KMS-11 (cell line): ENCODE measurements at regions not wholly inside any gene's neighbourhood (a gene's known extent, or its start where the extent isn't known, plus 50 kb on each side); places are given as distances from the start of the nearest gene placed in this dataset.

Source experiments
- H2AFZ ChIP-seq: fragments of 200-600 bp; sonication (generic); 2 replicates; pipeline ENCODE4 v1.6.1; 2016; ENCODE audit warnings: antibody characterized with exemption, mixed run types, low read depth
- H3K27ac ChIP-seq: fragments of 200-600 bp; sonication (generic); 2 replicates; pipeline ENCODE4 v1.6.1; 2016; ENCODE audit warnings: mild to moderate bottlenecking, mixed run types
- H3K27me3 ChIP-seq: fragments of 200-600 bp; sonication (generic); 2 replicates; pipeline ENCODE4 v1.6.1; 2017; ENCODE audit warnings: mild to moderate bottlenecking, low read depth, mixed run types, moderate library complexity; ENCODE audit not compliant: insufficient read depth
- H3K36me3 ChIP-seq: fragments of 200-600 bp; sonication (generic); 2 replicates; pipeline ENCODE4 v1.6.1; 2017; ENCODE audit warnings: mild to moderate bottlenecking, mixed run types; ENCODE audit not compliant: insufficient read depth
- H3K4me1 ChIP-seq: fragments of 200-600 bp; sonication (generic); 2 replicates; pipeline ENCODE4 v1.6.1; 2016; ENCODE audit warnings: mild to moderate bottlenecking, low read depth, mixed run types; ENCODE audit not compliant: poor library complexity, severe bottlenecking
- H3K4me2 ChIP-seq: fragments of 200-600 bp; sonication (generic); 2 replicates; pipeline ENCODE4 v1.7.0; 2016; ENCODE audit warnings: mild to moderate bottlenecking, mixed run types
- H3K4me3 ChIP-seq: fragments of 200-600 bp; sonication (generic); IDR thresholded peaks from 2 replicates; pipeline ENCODE4 v1.6.1; 2017; ENCODE audit warnings: low read depth, low read length, mixed read lengths; ENCODE audit not compliant: insufficient read depth
- H3K79me2 ChIP-seq: fragments of 200-600 bp; sonication (generic); 2 replicates; pipeline ENCODE4 v1.6.1; 2016; ENCODE audit warnings: low read depth, mixed run types; ENCODE audit not compliant: insufficient read depth
- H3K9ac ChIP-seq: fragments of 200-600 bp; sonication (generic); 2 replicates; pipeline ENCODE4 v1.6.1; 2016; ENCODE audit warnings: mild to moderate bottlenecking, mixed run types
- H4K20me1 ChIP-seq: fragments of 200-600 bp; sonication (generic); 2 replicates; pipeline ENCODE4 v1.6.1; 2016; ENCODE audit warnings: mild to moderate bottlenecking, mixed run types; ENCODE audit not compliant: insufficient read depth
- TF ChIP-seq, protein P1 (sequence below): fragments of 200-600 bp; sonication (generic); conservative IDR thresholded peaks from 2 replicates; pipeline ENCODE4 v1.6.1; 2017; ENCODE audit warnings: low read depth, mild to moderate bottlenecking, antibody characterized with exemption, low read length, moderate library complexity, mixed read lengths

DNA sequence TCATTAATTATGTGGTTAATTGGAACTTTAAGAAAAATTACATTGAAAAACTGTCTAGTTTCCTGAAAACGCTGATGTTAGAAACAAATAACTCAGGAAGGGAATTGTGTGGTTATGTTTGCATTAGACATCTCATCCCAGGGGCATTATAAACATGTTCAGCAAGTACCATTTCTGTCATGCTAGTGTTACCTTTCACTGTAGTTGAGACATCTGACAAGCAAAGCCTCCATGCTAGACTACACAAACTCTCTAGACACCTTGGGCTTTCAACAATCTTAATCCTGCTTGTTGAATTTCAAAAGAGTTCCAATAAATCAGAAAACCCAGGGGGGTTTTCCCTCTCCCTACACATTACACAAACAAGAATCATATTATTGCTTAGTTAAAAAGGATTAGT, 536.8 kb downstream of the KCNT2 start:
- TF ChIP-seq, protein P1, sequence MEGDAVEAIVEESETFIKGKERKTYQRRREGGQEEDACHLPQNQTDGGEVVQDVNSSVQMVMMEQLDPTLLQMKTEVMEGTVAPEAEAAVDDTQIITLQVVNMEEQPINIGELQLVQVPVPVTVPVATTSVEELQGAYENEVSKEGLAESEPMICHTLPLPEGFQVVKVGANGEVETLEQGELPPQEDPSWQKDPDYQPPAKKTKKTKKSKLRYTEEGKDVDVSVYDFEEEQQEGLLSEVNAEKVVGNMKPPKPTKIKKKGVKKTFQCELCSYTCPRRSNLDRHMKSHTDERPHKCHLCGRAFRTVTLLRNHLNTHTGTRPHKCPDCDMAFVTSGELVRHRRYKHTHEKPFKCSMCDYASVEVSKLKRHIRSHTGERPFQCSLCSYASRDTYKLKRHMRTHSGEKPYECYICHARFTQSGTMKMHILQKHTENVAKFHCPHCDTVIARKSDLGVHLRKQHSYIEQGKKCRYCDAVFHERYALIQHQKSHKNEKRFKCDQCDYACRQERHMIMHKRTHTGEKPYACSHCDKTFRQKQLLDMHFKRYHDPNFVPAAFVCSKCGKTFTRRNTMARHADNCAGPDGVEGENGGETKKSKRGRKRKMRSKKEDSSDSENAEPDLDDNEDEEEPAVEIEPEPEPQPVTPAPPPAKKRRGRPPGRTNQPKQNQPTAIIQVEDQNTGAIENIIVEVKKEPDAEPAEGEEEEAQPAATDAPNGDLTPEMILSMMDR = no peak
- Histone ChIP-seq H2AFZ (no peak overlapping the region), H3K4me3 (no peak overlapping the region), H3K27ac (no peak overlapping the region), H3K79me2 (no peaks in the 10 kb centered on the region), H3K4me2 (no peak overlapping the region), H3K36me3 (no peaks in the 10 kb centered on the region), H3K4me1 (no peaks in the 10 kb centered on the region), H3K9ac (no peak overlapping the region), H3K27me3 (no peaks in the 10 kb centered on the region), H4K20me1 (no peaks in the 10 kb centered on the region)

DNA sequence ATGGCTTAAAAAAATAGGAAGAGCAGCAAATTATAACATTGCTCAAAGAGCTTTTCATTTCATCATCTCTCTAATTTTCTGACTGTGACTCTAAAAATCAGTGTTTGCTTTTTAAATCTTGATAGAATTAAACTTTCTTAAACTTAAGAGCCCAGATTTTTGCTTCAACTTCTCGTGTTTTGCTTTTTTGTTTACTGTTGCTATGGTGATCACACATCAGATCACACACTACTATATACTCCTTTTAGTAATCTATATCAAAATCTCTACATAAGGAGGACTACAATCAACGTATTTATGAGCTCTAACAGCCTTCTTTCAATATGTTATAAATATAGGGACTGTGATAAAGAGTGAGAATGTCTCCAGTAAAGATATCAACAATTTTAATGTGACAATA, 537.3 kb downstream of the KCNT2 start:
- TF ChIP-seq, protein P1 = no peak
- no peaks in the 10 kb centered on the region for H4K20me1 ChIP-seq
- no peaks in the 10 kb centered on the region for H3K36me3 ChIP-seq
- H3K79me2 ChIP-seq = no peaks in the 10 kb centered on the region
- no peak overlapping the region for H3K4me2 ChIP-seq
- H2AFZ ChIP-seq = no peak overlapping the region
- no peak overlapping the region for H3K9ac ChIP-seq
- H3K4me1 ChIP-seq = no peaks in the 10 kb centered on the region
- H3K27me3 ChIP-seq = no peaks in the 10 kb centered on the region
- H3K4me3 ChIP-seq = no peak overlapping the region
- H3K27ac ChIP-seq = no peak overlapping the region

DNA sequence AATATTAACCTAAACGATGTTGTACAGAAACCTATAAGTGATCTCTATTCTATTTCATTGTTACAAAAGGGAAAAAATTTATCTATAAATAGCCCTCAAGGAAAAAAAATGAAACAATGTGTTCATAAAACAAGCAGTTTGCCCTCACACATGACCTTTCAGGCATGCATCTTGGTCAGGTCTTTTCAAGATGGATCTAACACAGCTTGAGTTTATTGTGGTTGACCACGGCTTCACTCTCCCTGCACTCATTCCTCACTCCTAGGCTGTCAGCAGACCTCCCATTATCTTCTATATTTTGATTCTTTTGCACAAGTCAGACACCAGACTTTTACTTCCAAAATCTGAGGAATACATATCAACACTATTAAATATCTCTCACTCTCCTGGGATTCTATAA, 544.3 kb downstream of the KCNT2 start:
- no peaks in the 10 kb centered on the region for H3K27me3 ChIP-seq
- H3K4me2 ChIP-seq = no peak overlapping the region
- no peak overlapping the region for H2AFZ ChIP-seq
- H3K27ac ChIP-seq = no peak overlapping the region
- no peaks in the 10 kb centered on the region for H4K20me1 ChIP-seq
- TF ChIP-seq, protein P1 = no peak
- H3K79me2 ChIP-seq = no peaks in the 10 kb centered on the region
- H3K4me1 ChIP-seq = peaks cover 5% of the 10 kb centered on the region
- H3K4me3 ChIP-seq = no peak overlapping the region
- H3K36me3 ChIP-seq = no peaks in the 10 kb centered on the region
- no peak overlapping the region for H3K9ac ChIP-seq

DNA sequence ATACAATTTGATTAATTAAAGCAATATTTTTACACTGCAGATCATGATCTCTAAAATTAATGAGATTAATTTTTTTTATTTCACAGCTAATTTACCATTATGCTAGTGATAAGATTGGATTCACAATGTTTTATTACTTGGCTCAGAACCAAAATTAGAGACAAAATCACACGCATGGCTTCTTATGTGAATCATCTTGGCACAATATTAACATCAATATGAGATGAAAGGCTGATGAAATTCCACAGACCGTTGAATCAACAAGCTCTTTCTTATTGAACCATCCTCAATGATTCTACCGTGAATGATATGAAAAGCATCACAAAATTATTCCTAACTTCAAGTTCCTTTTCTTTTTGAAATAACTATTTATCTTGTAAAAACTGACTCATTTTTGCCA, 544.9 kb downstream of the KCNT2 start:
- H3K9ac ChIP-seq = no peak overlapping the region
- no peaks in the 10 kb centered on the region for H3K27me3 ChIP-seq
- H4K20me1 ChIP-seq = no peaks in the 10 kb centered on the region
- H3K79me2 ChIP-seq = no peaks in the 10 kb centered on the region
- H3K4me2 ChIP-seq = no peak overlapping the region
- H3K4me1 ChIP-seq = peaks cover 5% of the 10 kb centered on the region
- no peaks in the 10 kb centered on the region for H3K36me3 ChIP-seq
- no peak overlapping the region for H2AFZ ChIP-seq
- no peak overlapping the region for H3K4me3 ChIP-seq
- H3K27ac ChIP-seq = no peak overlapping the region
- TF ChIP-seq, protein P1 = no peak
